IPS DF 4.7 (cell line): ENCODE measurements at regions not wholly inside any gene's neighbourhood (a gene's known extent, or its start where the extent isn't known, plus 50 kb on each side); places are given as distances from the start of the nearest gene placed in this dataset.

ENCODE experiments used
- DNase-seq: peaks from one replicate; pipeline ENCODE4 v3.0.0-alpha.2; 2013; ENCODE audit warnings: low spot score; ENCODE audit errors: extremely low read depth

GRCh38 chr4:20445933-20446723 lies 194.4 kb downstream of the SLIT2 start:
- DNase-seq: no peak

- DNase-seq: no peak
Observed at GRCh38 chr4:20447103-20447502, 195.4 kb downstream of the SLIT2 start.

GRCh38 chr4:20451986-20452385 lies 200.3 kb downstream of the SLIT2 start:
- no peak for DNase-seq

GRCh38 chr4:20454515-20454914 lies 202.8 kb downstream of the SLIT2 start:
- DNase-seq: no peak

GRCh38 chr4:20456407-20456806 lies 204.7 kb downstream of the SLIT2 start:
- DNase-seq: no peak

GRCh38 chr4:20462426-20463175 lies 210.9 kb downstream of the SLIT2 start:
- no peak for DNase-seq

- DNase-seq: no peak
Observed at GRCh38 chr4:20463176-20463430, 211.4 kb downstream of the SLIT2 start.

- no peak for DNase-seq
Observed at GRCh38 chr4:20464381-20464780, 212.7 kb downstream of the SLIT2 start.

GRCh38 chr4:20474119-20474518 lies 222.4 kb downstream of the SLIT2 start:
- DNase-seq: no peak

- DNase-seq: no peak
Observed at GRCh38 chr4:20478412-20478811, 221.8 kb upstream of the PACRGL start.

GRCh38 chr4:20480165-20480947 lies 219.9 kb upstream of the PACRGL start:
- no peak for DNase-seq

- DNase-seq: no peak
Observed at GRCh38 chr4:20483416-20483815, 216.8 kb upstream of the PACRGL start.

- DNase-seq: no peak
Observed at GRCh38 chr4:20486433-20486832, 213.8 kb upstream of the PACRGL start.

GRCh38 chr4:20487446-20487845 lies 212.8 kb upstream of the PACRGL start:
- DNase-seq: no peak

- DNase-seq: no peak
Observed at GRCh38 chr4:20487852-20488251, 212.4 kb upstream of the PACRGL start.

- no peak for DNase-seq
Observed at GRCh38 chr4:20490734-20491133, 209.5 kb upstream of the PACRGL start.

GRCh38 chr4:20493761-20494353 lies 206.4 kb upstream of the PACRGL start:
- DNase-seq: no peak

- DNase-seq: no peak
Observed at GRCh38 chr4:20496068-20496467, 204.2 kb upstream of the PACRGL start.

GRCh38 chr4:20504146-20504545 lies 196.1 kb upstream of the PACRGL start:
- no peak for DNase-seq

- DNase-seq: no peak
Observed at GRCh38 chr4:20505927-20506326, 194.3 kb upstream of the PACRGL start.

GRCh38 chr4:20506827-20507226 lies 193.4 kb upstream of the PACRGL start:
- no peak for DNase-seq

- DNase-seq: no peak
Observed at GRCh38 chr4:20509315-20509714, 190.9 kb upstream of the PACRGL start.
